Activated naive CD8-positive, alpha-beta T cell treated with anti-CD3 and anti-CD28 coated beads, Interleukin-2, amount 10 ng/mL, durations not matched to agents 7 days and 5 days (primary cell): ENCODE measurements at regions not wholly inside any gene's neighbourhood (a gene's known extent, or its start where the extent isn't known, plus 50 kb on each side); places are given as distances from the start of the nearest gene placed in this dataset.
"Not testable (repeated sequence)": the region's sequence is repeated elsewhere in the genome, so short reads cannot be mapped to it uniquely, and the experiment has no call there.

Experiments used
- ATAC-seq: fragments of 150-1000 bp; cut with Tn5 transposase; one replicate; pipeline ENCODE4 v1.10.0; 2021; ENCODE audit warnings: low read depth, moderate library complexity
- POLR2A ChIA-PET: fragments of 350-600 bp; sonication (Branson Sonifier 250); formaldehyde crosslinking; loops from one replicate; lab custom pipeline; 2021; ENCODE audit warnings: antibody characterized with exemption; lab: Charles Lee
- DNase-seq: peaks from one replicate; pipeline ENCODE4 v3.0.0; 2021
- H3K27ac Mint-ChIP-seq: one replicate; pipeline ENCODE4 v1.8.0; 2022; ENCODE audit warnings: mild to moderate bottlenecking, mixed read lengths
- H3K27me3 Mint-ChIP-seq: one replicate; pipeline ENCODE4 v1.8.0; 2022; ENCODE audit warnings: mild to moderate bottlenecking, moderate library complexity, mixed read lengths
- H3K36me3 Mint-ChIP-seq: one replicate; pipeline ENCODE4 v1.8.0; 2021; ENCODE audit warnings: mild to moderate bottlenecking, mixed read lengths
- H3K4me1 Mint-ChIP-seq: one replicate; pipeline ENCODE4 v1.8.0; 2021; ENCODE audit warnings: mixed read lengths
- H3K4me3 Mint-ChIP-seq: one replicate; pipeline ENCODE4 v1.8.0; 2022; ENCODE audit warnings: mild to moderate bottlenecking, moderate library complexity, mixed read lengths
- H3K9me3 Mint-ChIP-seq: one replicate; pipeline ENCODE4 v1.8.0; 2021; ENCODE audit warnings: mixed read lengths

DNA sequence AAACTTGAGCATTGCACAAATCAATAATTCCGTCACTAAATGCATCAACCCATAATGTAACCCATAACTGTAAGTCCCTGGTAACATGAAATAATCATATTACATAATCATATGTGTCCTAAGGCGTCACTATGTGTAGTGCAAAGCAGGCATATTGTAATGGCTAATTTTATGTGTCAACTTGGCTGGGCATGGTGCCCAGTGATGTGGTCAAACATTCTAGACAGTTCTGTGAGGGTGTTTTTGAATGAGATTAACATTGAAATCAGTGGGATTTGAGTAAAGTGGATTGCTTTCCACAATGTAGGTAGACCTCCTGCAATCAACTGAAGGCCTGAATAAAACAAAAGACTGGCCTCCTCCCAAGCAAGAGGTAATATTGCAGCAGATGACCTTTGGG lies 794.4 kb upstream of the ACO1 start:
- POLR2A ChIA-PET, result no interaction called here
- Mint-ChIP-seq H3K27me3 (no peaks in the 10 kb centered on the region), H3K27ac (no peak overlapping the region), H3K4me1 (no peaks in the 10 kb centered on the region), H3K4me3 (no peak overlapping the region), H3K9me3 (no peaks in the 10 kb centered on the region), H3K36me3 (no peaks in the 10 kb centered on the region)
- DNase-seq, result no peak
- ATAC-seq, result no peak

DNA sequence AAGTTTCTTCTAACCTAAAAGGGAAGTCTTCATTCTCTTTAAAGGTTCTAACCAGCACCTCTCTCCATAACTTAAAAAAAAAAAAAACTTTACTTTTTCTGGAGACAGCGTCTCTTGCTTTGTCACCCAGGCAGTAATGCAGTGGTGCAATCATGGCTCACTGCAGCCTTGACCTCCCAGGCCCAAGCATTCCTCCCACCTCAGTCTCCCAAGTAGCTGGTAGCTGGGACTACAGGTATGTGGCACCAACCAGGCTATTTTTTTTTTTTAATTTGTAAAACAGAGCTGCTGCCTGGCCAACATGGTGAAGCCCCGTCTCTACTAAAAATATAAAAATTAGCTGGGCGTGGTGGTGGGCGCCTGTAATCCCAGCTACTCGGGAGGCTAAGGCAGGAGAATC lies 787.4 kb upstream of the ACO1 start:
- DNase-seq, H3K27me3 Mint-ChIP-seq, ATAC-seq, POLR2A ChIA-PET, H3K36me3 Mint-ChIP-seq, H3K9me3 Mint-ChIP-seq, H3K4me1 Mint-ChIP-seq, H3K4me3 Mint-ChIP-seq, H3K27ac Mint-ChIP-seq: not testable (repeated sequence)

DNA sequence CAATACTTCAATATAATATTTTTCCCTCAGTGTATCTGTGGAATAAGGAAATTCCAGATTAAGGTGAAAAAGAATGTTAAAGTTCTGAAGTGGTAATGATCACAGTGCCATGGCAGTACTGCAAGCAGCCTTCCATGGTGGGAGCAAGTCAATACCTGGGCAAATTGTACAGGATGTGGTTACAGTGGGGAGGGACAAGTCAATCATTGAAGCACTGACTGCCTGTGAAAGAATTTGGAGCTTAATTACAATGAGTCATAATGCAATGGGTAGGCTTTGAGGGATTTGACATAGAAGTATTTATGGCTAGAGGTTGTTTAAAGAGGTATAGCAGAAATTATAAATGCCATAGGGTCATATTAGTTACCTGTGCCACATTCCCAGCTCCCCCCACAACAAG lies 786.5 kb upstream of the ACO1 start:
- Mint-ChIP-seq H3K4me3 (no peak overlapping the region), H3K36me3 (no peaks in the 10 kb centered on the region), H3K27me3 (no peaks in the 10 kb centered on the region), H3K9me3 (no peaks in the 10 kb centered on the region), H3K4me1 (peaks cover 3% of the 10 kb centered on the region), H3K27ac (no peak overlapping the region)
- ATAC-seq, result peak; percentile 52
- no peak for DNase-seq
- POLR2A ChIA-PET, result interaction anchor here (0.6 kb wide), 1 partner anchor 954 kb away, joined by 3 read pairs; the partner anchor contains the start of gene SMIM27

DNA sequence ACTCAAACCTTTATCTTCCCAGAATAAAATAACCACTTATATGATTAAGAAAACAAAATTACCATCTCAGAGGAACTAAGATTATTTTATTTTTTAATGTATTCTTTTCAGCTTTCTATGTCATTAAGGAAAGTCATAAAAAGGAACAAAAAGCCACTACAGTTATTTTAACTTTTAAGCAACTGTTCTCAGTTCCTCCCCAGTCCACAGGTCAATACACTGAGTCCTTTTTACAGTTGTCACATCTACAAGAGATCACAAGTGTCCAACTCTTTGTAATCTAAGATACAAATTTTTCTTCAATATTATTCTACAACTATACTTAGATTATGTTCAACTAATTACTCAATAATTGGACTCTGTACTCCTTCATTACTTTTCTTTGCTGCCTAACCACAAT lies 782.8 kb upstream of the ACO1 start:
- Mint-ChIP-seq H3K9me3 (no peaks in the 10 kb centered on the region), H3K4me3 (no peak overlapping the region), H3K4me1 (peaks cover 3% of the 10 kb centered on the region), H3K27ac (no peak overlapping the region), H3K36me3 (no peaks in the 10 kb centered on the region), H3K27me3 (no peaks in the 10 kb centered on the region)
- ATAC-seq, result no peak
- POLR2A ChIA-PET, result no interaction called here
- no peak for DNase-seq

DNA sequence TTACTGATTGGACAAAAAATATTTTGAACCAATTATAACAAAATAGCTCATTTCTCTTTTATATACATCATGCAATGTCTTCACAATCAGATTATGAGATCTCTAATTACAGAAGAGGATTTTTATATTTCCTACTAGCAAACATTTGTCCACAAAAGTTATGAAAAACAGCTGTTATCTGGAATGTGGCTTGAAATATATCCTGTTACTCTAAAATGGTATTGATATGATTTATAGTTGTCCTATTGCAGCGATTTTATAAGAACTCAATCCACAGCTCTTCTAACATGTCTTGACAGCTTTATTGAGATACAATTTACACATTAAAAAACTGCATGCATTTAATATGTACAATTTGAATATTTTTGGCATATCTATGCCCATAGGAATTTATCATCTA lies 779.9 kb upstream of the ACO1 start:
- H3K36me3 Mint-ChIP-seq, result no peaks in the 10 kb centered on the region
- H3K4me1 Mint-ChIP-seq, result no peaks in the 10 kb centered on the region
- no peaks in the 10 kb centered on the region for H3K27me3 Mint-ChIP-seq
- no peaks in the 10 kb centered on the region for H3K9me3 Mint-ChIP-seq
- no peak for ATAC-seq
- no peak overlapping the region for H3K4me3 Mint-ChIP-seq
- POLR2A ChIA-PET, result no interaction called here
- no peak overlapping the region for H3K27ac Mint-ChIP-seq
- DNase-seq, result no peak

DNA sequence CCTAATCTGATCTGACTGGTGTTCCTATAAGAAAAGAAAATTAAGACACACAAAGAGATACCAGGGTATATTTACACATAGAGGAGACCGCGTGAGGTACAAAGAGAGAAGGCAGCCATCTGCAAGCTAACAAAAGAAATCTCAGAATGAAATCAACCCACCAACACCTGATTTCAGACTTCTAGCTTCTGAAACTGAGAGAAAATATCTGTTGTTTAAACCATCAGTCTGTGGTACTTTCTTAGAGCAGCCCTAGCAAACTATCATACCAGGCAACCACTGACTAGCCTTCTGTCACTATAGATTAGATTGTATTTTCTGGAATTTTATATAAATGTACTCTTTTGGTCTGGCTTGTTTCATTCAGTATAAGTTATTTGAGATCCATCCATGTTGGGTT lies 779.3 kb upstream of the ACO1 start:
- Mint-ChIP-seq H3K36me3 (no peaks in the 10 kb centered on the region), H3K4me1 (no peaks in the 10 kb centered on the region), H3K27me3 (no peaks in the 10 kb centered on the region), H3K27ac (no peak overlapping the region), H3K4me3 (no peak overlapping the region), H3K9me3 (no peaks in the 10 kb centered on the region)
- DNase-seq (no peak), ATAC-seq (no peak)
- POLR2A ChIA-PET, result no interaction called here

DNA sequence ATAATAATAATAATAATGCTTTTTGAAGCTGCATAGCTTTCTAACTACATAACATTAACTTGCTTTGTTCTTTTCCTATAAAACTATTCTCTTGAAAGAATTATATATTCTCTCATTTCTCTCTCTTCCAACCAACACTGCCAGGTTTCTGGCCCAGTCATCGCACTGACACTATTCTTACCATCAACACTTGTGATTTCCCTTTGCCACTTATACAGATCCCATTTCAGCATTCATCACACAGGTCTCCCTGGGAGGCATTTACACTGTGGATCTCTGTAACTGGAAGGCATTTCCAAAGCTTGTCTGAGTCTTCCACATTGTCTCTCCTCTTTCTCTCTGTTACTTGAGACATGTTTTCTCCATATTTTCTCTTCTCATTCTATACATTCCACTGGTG lies 777.8 kb upstream of the ACO1 start:
- Mint-ChIP-seq H3K36me3 (no peaks in the 10 kb centered on the region), H3K27ac (no peak overlapping the region), H3K9me3 (no peaks in the 10 kb centered on the region), H3K4me3 (no peak overlapping the region), H3K4me1 (no peaks in the 10 kb centered on the region), H3K27me3 (no peaks in the 10 kb centered on the region)
- POLR2A ChIA-PET, result no interaction called here
- ATAC-seq, result no peak
- no peak for DNase-seq

DNA sequence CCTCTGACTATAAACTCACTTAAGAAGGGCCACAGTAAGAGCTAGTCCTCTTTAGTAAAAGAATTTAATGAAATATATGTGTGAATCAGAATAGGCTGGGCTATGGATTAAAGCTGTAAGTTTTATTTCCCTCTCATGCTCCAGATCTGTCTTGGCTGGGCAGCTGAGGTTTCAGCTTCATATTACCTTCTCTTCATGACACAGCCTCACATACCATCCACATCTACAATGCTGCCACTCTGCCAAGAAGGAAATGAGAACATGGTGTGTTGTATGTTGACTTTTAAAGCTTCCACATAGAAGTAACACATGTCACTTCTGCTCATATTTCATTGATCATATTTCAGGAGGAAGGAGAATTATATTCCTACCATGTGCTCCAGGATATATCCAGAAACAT lies 776.0 kb upstream of the ACO1 start:
- H3K9me3 Mint-ChIP-seq, result no peaks in the 10 kb centered on the region
- no peaks in the 10 kb centered on the region for H3K4me1 Mint-ChIP-seq
- ATAC-seq (no peak), DNase-seq (no peak)
- no peak overlapping the region for H3K27ac Mint-ChIP-seq
- H3K27me3 Mint-ChIP-seq, result no peaks in the 10 kb centered on the region
- H3K4me3 Mint-ChIP-seq, result no peak overlapping the region
- POLR2A ChIA-PET, result no interaction called here
- H3K36me3 Mint-ChIP-seq, result no peaks in the 10 kb centered on the region

DNA sequence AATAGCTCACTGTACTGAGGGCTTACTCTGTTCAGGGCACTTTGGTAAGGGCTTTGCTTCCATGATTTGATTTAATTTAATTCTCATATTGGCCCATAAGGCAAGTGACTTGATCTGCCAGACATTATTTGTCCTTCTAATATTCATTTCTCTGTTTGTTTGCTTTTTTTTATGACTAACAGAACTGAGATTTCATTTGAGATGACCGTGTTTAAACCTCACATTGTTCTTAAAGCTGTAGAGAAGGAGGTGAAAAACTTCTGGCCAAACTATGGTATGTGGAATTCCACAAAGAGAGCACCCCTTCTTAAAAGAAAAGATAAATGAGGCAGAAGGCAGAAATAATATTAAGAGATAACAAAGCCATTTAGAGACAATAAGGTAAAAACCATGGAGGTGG lies 775.6 kb upstream of the ACO1 start:
- Mint-ChIP-seq H3K4me3 (no peak overlapping the region), H3K9me3 (no peaks in the 10 kb centered on the region), H3K27me3 (no peaks in the 10 kb centered on the region), H3K4me1 (no peaks in the 10 kb centered on the region), H3K36me3 (no peaks in the 10 kb centered on the region), H3K27ac (no peak overlapping the region)
- POLR2A ChIA-PET, result no interaction called here
- ATAC-seq, result no peak
- no peak for DNase-seq

DNA sequence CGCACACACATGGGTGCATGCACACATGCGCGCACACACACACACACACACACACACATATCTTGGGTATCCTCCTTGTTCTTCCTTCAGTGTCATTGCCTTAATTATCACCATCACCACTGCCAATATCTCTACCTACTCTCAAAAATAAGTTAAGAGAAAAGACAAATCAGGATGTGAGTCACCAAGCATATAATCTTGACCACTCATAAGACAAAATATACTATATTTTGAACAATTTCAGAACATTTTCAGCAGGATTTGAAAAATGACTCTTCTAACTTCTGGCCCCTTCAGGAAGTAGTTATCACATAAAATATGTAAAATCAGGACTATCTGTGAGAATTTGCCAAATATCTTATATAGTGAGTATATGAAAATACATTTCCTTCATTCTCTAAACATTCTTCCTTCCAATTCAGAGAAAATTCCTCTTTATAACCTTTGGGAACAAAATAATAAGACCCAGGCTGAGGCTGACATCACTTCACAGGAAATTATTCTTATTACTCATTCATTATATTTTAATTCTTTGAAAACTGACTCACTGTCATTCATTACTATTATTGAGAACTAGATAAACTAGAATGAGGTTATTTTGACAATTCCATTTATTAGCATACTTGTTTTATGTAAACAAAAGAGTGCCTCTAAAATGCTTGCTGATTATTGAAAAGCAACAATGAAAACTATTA lies 772.0 kb upstream of the ACO1 start:
- Mint-ChIP-seq H3K27ac (no peak overlapping the region), H3K27me3 (no peaks in the 10 kb centered on the region), H3K36me3 (no peaks in the 10 kb centered on the region), H3K4me1 (no peaks in the 10 kb centered on the region), H3K4me3 (no peak overlapping the region), H3K9me3 (peaks cover 1% of the 10 kb centered on the region)
- no peak for ATAC-seq
- DNase-seq, result no peak
- POLR2A ChIA-PET, result no interaction called here

DNA sequence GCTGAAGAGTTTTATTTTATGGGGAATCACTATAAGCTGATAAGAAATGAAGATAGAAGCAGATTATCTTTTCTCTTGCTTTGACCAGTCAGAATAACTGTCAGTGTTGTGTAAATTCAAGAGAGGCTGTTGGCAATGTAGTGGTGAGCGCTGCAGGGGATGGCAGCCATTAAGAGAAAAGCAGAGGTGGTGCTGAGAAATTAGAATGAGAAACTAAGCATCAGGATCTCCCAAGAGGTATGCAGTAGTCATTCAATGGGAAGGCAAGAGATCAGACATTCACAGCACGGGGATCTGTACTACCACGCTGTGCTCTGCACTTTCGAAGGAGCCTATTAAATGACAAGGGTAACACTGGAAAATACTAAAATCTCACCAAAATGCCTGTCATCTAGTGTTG lies 768.5 kb upstream of the ACO1 start:
- no peak for ATAC-seq
- Mint-ChIP-seq H3K4me1 (no peaks in the 10 kb centered on the region), H3K27me3 (peaks cover 2% of the 10 kb centered on the region), H3K4me3 (no peak overlapping the region), H3K27ac (no peak overlapping the region), H3K36me3 (no peaks in the 10 kb centered on the region), H3K9me3 (peaks cover 1% of the 10 kb centered on the region)
- POLR2A ChIA-PET, result no interaction called here
- DNase-seq, result no peak

DNA sequence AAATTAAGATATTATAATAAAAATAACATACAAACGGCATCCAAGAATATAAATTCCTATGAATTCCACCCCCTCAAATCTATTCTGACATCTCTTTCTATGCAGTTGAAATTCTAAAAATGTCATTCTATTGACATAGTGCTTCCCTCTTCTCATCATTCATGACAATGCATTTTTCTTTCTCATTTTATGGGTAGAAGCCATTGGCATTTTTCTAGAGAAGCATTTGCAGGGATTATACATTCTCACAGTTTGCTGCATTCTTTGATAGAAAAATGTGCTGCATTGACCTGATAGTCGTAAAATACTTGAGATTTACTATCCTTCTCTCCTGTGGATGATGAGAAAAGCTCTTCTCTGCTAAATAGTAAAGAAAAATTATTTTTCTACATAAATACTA lies 760.9 kb upstream of the ACO1 start:
- H3K9me3 Mint-ChIP-seq, result no peaks in the 10 kb centered on the region
- no peak overlapping the region for H3K27ac Mint-ChIP-seq
- ATAC-seq, result no peak
- peaks cover 2% of the 10 kb centered on the region for H3K27me3 Mint-ChIP-seq
- POLR2A ChIA-PET, result no interaction called here
- H3K36me3 Mint-ChIP-seq, result no peaks in the 10 kb centered on the region
- no peak overlapping the region for H3K4me3 Mint-ChIP-seq
- H3K4me1 Mint-ChIP-seq, result no peaks in the 10 kb centered on the region
- no peak for DNase-seq

DNA sequence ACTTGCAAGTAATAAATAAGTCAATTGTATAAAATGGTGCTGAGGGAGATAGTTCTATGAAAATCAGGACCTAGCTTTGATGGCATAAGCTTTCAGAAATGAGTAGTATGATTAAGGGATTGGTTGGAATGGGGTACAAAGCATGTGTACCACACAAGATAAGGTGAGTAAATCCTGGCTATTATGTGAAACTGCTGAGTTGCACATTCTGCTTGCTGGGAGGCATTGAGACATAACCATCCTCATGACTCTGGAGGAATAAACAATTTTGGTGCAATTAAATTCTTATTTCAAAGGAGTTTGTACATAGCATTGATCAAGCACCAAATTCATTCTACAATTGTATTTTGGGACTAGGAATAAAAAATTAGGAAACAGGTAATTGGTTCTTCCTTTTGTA lies 755.2 kb upstream of the ACO1 start:
- Mint-ChIP-seq H3K27ac (no peak overlapping the region), H3K36me3 (no peaks in the 10 kb centered on the region), H3K4me3 (no peak overlapping the region), H3K4me1 (no peaks in the 10 kb centered on the region), H3K27me3 (no peaks in the 10 kb centered on the region), H3K9me3 (no peaks in the 10 kb centered on the region)
- DNase-seq (no peak), ATAC-seq (no peak)
- POLR2A ChIA-PET, result no interaction called here

DNA sequence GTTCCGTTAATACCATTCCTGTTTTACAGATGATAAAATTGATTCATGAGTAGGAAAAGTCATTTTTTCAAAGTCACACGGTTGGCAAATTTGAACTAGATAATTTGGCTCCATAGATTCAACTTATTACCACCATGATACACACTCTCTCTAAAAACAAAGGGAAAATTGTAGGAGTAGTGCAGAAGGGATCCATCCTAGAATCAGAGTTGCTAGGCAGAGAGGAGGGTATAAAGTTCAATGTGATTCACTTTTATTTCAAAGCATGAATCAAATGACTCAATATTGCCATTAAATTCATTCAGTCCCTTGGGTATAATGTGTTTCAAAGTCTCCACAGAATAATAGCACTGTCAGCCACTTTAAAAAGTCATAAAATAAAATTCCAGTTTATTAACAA lies 747.2 kb upstream of the ACO1 start:
- no peak overlapping the region for H3K4me3 Mint-ChIP-seq
- ATAC-seq, result no peak
- no peak for DNase-seq
- no peak overlapping the region for H3K27ac Mint-ChIP-seq
- POLR2A ChIA-PET, result no interaction called here
- no peaks in the 10 kb centered on the region for H3K9me3 Mint-ChIP-seq
- H3K36me3 Mint-ChIP-seq, result no peaks in the 10 kb centered on the region
- H3K4me1 Mint-ChIP-seq, result no peaks in the 10 kb centered on the region
- H3K27me3 Mint-ChIP-seq, result no peaks in the 10 kb centered on the region

DNA sequence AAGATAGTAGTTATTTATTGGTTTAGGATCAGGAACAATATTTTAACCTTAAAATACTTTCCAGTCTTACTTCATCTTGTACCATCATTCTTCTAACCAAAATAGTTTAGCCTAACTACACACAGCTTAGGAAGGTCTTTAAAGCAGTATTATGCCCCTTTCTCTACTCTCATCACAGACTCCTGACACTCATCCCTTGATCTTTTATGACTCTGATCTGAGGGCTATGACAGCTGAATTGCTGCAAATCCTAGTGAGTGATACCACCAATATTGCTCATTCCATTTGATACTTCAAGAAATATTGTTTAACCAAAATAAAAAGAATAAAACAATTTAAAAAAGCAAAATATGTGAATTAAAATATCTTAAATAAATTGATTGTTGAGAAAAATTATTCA lies 746.6 kb upstream of the ACO1 start:
- Mint-ChIP-seq H3K27me3 (no peaks in the 10 kb centered on the region), H3K4me1 (no peaks in the 10 kb centered on the region), H3K27ac (no peak overlapping the region), H3K4me3 (no peak overlapping the region), H3K9me3 (no peaks in the 10 kb centered on the region), H3K36me3 (no peaks in the 10 kb centered on the region)
- DNase-seq (no peak), ATAC-seq (no peak)
- POLR2A ChIA-PET, result no interaction called here
